ENCODE measurements at regions not wholly inside any gene's neighbourhood (a gene's known extent, or its start where the extent isn't known, plus 50 kb on each side); places are given as distances from the start of the nearest gene placed in this dataset.
"Not testable (repeated sequence)": the region's sequence is repeated elsewhere in the genome, so short reads cannot be mapped to it uniquely, and the experiment has no call there.

DNA sequence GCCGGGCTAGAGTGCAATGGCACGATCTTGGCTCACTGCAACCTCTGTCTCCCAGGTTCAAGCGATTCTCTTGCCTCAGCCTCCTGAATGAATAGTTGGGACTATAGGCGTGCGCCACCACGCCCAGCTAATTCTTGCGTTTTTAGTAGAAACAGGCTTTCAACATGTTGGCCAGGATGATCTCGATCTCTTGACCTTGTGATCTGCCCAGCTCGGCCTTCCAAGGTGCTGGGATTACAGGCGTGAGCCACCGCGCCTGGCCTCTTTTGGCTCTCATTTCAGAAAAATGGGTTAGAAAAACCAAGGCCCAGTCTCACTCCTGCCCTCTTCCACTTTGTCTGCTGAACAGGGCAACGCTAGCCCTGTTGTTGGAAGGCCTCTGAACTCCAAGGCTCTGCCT is 72.0 kb upstream of the JCAD start:
- TF ChIP-seq EZH2 (IDR thresholded peaks at IDR 0.05; ENCODE audit: low read depth, unreplicated experiment); CREB1 (CRISPR knock-in tag; IDR thresholded peaks at IDR 0.05; ENCODE audit: low read depth): not testable (repeated sequence)

Measured in GM23338 (cell line).